GM21381 (cell line): ENCODE measurements at regions not wholly inside any gene's neighbourhood (a gene's known extent, or its start where the extent isn't known, plus 50 kb on each side); places are given as distances from the start of the nearest gene placed in this dataset.

Experiments
- ATAC-seq: cut with Tn5 transposase; IDR thresholded peaks from one replicate; pipeline ENCODE4 v1.9.1; 2021; ENCODE audit warnings: mild to moderate bottlenecking, moderate library complexity; ENCODE audit not compliant: unreplicated experiment

DNA sequence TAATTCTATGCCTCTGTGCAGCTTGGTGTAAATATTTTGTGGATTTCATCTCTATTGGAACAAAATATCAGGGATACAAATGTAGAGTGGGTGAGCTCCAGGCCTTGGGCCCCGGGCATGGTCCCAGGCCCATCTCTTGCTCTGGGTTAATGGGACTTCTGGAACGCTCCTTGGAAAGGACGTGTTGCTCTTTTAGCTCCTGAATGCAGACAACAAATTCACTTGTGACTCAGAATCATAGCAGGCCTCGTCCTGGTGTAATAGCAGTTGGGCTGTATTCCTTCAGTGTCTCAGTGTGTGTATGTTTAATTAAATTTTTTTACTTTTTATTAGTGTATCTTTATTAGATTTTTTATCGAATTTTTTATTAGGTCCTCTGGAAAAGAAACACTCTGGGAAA lies 266.7 kb upstream of the C2CD4B start:
- no peak for ATAC-seq

DNA sequence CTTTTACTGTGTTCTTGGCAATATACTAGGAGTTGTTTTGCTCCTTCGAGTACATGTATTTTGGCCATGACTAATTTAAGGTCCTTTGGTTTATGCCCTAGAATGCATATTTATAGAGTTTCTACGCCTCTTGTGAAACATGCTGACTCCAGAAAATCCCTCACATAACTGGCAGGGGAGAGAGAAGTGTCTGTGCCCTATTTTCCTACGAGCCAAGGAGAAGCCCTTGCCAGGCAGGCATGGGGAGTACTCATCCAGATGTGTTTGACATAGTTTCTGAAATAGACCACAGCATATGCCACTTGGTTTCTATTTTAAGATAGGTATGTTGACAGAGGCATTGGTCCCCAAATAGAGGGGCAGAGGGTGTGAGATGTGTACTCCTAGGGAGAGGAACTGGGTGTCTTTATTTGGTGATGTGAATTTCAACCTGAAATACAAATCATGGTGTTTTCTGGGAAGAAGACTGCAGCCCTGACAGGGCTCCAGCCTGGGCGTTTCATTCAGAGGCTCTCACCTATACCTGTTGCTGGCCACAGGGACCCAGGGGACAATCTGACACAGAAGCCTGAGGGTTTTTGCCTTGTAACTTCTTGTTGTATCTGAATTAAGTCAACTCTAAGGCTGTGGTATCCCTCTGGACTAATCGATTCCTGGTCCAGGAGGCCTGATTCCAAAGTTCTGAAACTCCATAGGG lies 267.8 kb upstream of the C2CD4B start:
- no peak for ATAC-seq

DNA sequence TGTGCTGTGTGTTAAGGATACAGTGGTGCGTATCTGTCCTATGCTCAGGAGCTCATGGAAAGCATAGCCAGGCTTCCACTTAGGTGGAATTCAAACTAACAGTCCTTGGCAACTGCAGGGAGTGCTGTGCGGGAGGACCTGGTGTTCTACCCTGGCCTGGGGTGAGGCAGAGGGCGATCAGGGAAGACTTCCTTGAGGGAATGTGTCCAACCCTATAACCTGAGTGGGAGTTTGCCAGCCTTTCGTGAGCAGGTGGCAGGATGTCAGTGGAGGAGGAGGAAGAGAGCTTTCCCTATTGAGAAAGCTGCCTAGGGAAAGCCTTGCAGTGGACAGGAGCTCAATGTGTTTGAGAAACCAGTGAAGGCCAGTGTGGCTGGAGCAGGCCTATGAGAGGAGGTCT lies 271.1 kb upstream of the C2CD4B start:
- ATAC-seq, result no peak

- ATAC-seq, result no peak
Observed at GRCh38 chr15:62437753-62438152, 272.7 kb upstream of the C2CD4B start.

- ATAC-seq, result no peak
Observed at GRCh38 chr15:62439543-62440016, 274.5 kb upstream of the C2CD4B start.

DNA sequence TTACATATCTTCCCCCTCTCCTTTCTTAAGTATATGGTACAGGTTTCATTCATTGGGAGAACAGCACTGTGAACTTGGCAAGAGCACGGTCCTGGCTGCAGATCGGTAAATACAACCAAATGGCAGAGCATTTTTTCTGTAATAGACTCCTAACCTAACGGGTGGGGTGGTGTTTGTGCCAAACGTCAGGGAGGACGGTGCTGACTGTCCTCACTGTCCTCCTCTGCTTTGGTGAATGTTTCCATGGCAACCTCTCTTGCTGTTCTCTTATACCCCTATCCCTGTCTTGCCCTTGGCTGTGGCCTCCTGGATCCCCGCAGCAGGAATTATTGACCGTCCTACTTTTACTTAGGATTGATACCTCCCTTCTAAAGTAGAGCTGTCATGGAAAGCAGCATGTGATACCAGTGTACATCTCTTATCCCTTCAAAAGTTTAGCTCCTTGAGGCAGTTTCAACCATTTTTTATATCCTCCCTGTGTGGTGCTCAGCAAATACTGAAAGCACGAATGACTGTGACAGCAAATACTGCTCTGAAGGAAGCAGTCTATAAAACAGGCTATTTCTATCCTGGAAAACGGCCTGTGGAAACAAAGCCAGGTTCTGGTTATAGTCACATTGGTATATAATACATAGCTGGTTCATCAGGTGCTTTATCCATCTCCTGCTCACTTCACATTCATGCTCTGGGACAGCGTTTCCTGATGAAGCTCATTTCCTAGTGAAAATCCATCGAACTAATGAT lies 275.4 kb upstream of the C2CD4B start:
- no peak for ATAC-seq

DNA sequence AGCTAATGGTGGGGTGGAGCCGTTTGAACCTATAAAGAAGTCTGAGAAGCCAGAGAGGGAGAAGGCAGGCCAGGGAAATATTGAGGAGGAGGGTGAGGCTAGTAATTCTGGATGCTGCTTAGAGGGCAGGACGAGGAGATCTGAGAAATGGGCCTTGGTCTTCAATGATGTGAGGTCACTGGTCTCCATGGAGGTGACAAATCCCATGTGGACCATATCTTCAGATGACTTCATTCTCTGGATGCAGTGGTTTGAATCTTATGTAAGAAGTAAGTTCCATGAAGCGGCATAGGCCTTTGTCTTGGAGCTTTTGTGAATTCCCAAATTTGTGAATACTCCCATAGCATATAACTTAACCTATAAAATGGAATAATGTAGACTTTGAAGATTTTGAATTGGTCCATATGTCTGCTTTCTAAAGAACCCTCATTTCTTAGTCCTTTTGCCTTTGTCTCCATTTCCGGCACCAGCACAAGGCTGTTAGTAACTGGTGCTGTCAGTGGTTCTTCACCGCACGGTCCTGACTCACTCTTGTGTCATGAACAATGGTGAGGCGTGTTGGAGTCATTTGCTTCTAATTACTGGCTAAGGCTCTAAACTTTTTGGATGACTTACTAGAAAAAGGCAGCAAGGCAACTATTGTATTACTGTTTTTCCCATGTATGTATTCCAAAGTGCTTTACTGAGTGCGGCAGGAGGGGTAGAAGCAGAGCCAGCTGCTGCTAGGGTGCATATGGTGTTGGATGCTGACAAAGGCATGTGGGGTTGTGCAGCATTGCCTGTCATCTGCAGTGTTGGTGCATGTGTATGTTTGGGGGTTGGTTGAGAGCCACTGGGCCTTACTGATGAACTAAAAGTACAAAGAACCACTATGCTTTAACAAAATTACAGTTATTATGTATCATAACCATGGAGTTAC lies 279.3 kb upstream of the C2CD4B start:
- ATAC-seq, result no peak

- ATAC-seq, result no peak
Observed at GRCh38 chr15:62445244-62445643, 280.2 kb upstream of the C2CD4B start.

DNA sequence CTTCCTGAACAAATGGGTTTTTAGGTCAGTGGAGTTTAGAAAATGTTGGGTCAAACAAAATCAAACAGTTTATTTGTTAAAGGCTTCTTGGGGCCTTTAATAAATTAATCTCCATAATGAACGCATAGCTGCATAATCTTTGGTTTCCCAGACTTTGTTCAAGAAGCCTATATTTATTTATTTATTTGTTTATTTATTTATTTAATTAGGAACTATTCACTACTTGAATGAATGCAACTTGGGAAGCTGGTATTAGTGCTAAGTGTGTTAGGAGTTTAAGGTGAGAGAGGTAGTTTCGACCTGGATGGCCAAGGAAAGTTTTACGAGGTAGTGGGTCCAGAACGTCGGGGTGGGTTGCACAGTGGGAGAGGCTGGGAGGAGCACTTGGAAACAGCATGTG lies 281.9 kb upstream of the C2CD4B start:
- no peak for ATAC-seq

- no peak for ATAC-seq
Observed at GRCh38 chr15:62447742-62448141, 282.7 kb upstream of the C2CD4B start.

DNA sequence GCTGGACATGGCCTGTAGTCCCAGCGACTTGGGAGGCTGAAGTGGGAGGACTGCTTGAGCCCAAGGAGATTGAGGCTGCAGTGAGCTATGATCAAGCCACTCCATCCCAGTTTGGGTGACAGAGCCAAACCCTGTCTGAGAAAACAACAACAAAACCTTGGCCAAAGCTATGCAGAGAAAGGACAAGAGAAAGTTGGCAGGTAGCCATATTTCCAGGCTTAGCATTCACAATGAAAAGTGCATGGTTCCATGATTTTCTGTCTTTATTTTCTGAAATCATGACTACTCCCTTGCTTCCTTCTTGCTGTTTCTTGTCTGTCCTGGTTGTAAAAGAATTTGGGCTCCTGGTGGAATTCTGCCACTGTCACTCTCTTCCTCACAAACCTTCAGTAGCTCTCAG lies 284.6 kb upstream of the C2CD4B start:
- ATAC-seq, result no peak

DNA sequence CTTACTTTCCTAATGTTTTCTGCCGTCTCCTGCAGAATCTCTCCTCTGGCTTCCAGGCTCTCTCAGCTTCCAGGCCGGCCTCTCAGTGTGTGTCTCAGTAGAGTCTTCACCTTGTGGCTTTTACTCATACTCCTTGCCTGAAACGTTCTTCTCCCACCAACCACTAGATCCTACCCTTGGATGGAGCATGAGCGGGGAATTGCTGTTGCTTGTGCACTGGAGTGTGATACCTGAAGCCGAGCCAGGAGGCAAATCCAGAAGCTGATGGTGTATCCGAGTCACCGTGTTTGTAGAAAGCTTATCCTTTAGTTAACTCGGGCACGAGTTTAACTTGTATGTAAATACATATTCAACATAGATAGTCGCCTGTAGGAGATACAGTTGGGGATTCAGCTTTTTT lies 285.0 kb upstream of the C2CD4B start:
- no peak for ATAC-seq

- ATAC-seq, result no peak
Observed at GRCh38 chr15:62452026-62452425, 286.9 kb upstream of the C2CD4B start.

DNA sequence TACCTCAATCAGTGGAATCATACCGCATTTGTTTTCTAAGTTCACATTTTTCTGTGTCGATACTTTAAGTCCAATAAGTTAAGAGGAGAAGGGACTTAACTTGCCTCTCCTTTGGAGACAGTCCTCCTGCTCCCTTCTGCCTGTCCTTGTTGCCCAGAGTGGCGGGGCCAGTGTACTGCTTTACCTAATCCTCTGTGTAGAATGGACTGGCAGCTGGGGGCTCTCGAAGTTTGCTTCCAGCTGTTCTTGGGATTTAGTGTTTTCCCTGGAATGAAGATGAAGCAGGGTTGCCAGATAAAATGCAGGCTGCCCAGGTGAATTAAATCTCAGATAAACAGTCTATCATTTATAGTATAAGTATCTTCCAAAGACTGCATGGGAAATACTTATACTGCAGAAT lies 287.6 kb upstream of the C2CD4B start:
- ATAC-seq, result no peak

GRCh38 chr15:62453375-62453774 lies 288.3 kb upstream of the C2CD4B start:
- no peak for ATAC-seq

GRCh38 chr15:62453981-62454380 lies 288.9 kb upstream of the C2CD4B start:
- ATAC-seq, result no peak

- ATAC-seq, result no peak
Observed at GRCh38 chr15:62454567-62455172, 289.6 kb upstream of the C2CD4B start.

DNA sequence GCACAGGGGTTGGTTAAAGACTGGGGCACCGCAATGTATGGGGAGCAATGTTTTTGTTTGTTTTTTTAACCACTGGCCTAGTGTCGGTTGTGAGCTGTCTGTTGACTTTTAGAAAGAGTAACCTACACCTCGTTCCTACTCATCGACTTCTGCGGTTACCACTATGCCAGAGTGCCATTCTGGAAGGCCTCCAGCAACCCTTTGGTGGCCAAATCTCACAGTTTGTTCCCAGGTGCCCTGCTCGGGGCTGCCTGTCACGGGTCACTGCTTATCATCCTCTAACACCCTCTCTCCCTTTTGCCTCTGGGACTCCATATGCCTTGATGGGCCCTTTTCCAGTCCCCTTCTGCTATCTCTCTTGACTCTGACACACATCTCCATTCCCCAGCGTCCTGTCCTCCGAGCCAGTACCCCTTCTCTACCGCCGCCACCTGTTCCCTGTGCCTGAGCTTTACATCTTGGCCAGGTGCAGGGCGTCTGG lies 290.4 kb upstream of the C2CD4B start:
- ATAC-seq, result no peak

DNA sequence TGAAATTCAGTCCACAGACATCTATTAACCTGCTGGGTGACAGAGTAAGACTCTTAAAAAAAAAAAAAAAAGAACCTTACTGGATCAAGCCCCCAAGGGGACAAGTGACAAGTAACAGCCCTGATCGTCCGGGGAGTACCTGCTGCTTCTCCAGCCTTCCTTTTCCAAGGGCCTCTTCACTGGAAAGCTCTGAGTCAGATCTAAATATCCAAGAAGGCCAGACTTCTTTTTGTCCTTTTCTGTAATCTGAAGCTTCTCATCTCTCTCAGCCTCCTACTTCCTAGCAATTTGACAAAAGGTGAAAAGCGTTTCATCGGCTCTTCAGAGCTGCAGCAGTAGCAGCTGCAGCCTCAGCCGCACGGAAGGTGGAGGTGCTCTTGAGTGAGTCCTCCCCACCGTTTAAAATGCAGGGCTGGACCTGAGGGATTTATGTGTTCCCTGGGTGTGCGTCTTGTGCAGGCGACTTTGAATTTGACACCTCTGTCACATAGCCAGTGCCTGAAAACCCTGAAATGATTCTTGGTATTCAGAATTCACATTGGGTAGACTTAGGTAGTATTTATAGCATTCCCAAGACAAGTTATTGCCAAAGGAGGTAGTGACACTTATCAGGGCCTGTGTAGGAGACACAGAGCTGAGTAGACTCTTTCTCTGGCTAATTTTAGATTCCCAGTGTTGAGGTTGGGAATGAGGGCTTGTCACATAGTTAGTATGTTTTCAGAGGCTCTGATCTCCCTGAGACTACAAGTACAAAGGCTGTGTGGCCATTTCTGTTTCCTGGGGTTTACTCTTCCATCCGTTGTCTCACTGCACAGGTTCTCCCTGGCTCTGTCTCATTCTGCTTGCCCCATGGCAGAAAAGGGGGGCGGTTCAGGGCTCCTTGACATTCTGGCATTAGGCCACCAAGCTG lies 291.2 kb upstream of the C2CD4B start:
- no peak for ATAC-seq

DNA sequence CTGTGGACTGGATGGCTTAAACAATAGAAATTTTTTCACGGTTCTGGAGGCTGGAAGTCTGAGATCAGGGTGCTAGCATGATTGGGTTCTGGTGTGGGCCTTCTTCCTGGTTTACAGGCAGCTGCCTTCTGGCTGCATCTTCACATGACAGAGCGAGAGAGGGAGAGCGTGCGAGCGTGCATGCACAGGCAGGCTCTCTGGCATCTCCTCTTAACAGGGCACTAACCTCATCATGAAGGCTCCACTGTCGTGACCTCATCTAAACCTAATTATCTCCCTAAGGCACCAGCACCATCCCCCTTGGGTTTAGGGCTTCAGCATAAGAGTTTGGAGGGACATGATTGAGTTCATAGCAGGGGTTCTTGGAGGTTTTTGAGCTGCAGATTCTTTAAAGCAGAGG lies 292.0 kb upstream of the C2CD4B start:
- no peak for ATAC-seq
